ENCODE measurements at regions not wholly inside any gene's neighbourhood (a gene's known extent, or its start where the extent isn't known, plus 50 kb on each side); places are given as distances from the start of the nearest gene placed in this dataset.

DNA sequence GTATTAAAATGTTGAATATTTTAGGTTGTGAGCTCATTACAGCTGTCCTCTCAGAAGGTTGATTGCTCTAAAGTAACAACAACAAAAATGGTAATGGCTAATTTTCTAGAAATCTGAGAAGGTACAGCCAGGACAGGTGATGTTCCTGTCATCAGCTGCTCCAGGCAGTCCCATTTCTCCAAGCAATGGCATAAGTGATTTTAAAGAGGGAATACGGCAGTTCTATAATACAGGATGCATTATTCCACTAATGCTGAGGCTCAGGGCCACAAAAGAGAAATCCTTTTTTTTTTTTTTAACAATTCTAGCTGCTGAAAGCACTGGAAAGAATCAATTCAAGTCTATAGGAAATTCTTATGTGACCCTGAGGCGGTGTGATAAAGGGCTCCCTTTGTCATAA is 199.9 kb downstream of the PMAIP1 start:
- no peak for DNase-seq (ENCODE audit: low spot score in 2 of 2)
- H3K27me3 ChIP-seq = no peaks in the 10 kb centered on the region
- no peak overlapping the region for H3K4me3 ChIP-seq
- H3K27ac ChIP-seq = no peak overlapping the region
- H3K36me3 ChIP-seq = no peaks in the 10 kb centered on the region
- no peaks in the 10 kb centered on the region for H3K9me3 ChIP-seq
- no peaks in the 10 kb centered on the region for H3K4me1 ChIP-seq
- TF ChIP-seq POLR2A (IDR thresholded peaks at IDR 0.05) (no peak), POLR2AphosphoS5 (IDR thresholded peaks at IDR 0.05) (no peak), EP300 (IDR thresholded peaks at IDR 0.05) (no peak)
- TF ChIP-seq, protein P1, sequence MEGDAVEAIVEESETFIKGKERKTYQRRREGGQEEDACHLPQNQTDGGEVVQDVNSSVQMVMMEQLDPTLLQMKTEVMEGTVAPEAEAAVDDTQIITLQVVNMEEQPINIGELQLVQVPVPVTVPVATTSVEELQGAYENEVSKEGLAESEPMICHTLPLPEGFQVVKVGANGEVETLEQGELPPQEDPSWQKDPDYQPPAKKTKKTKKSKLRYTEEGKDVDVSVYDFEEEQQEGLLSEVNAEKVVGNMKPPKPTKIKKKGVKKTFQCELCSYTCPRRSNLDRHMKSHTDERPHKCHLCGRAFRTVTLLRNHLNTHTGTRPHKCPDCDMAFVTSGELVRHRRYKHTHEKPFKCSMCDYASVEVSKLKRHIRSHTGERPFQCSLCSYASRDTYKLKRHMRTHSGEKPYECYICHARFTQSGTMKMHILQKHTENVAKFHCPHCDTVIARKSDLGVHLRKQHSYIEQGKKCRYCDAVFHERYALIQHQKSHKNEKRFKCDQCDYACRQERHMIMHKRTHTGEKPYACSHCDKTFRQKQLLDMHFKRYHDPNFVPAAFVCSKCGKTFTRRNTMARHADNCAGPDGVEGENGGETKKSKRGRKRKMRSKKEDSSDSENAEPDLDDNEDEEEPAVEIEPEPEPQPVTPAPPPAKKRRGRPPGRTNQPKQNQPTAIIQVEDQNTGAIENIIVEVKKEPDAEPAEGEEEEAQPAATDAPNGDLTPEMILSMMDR (IDR thresholded peaks at IDR 0.05) = no peak
- 83% methylated on average over 2 of the region's 2 CpGs for WGBS

DNA sequence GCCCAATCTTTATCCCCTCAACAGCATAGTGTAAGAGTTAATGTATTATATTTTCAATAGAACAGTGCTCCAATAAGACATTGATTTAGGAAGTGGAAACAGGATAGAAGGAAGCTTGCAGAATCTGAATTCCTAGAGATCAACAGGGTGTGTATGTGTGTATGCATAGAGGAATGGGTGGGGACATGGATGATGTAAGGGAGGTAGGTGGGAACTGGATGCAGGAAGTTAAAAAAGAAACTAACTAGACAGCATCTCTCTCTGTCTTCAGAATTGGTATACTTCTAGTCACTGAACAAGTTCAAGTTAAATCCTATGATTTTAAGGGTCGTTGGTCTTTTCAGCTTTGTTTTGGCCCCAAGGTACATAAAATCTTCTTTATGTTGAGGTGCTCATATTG is 196.6 kb downstream of the PMAIP1 start:
- Histone ChIP-seq H3K36me3 (no peaks in the 10 kb centered on the region), H3K27ac (no peak overlapping the region), H3K9me3 (no peaks in the 10 kb centered on the region), H3K4me1 (no peaks in the 10 kb centered on the region), H3K4me3 (no peak overlapping the region), H3K27me3 (no peaks in the 10 kb centered on the region)
- no peak for TF ChIP-seq POLR2A (IDR thresholded peaks at IDR 0.05)
- TF ChIP-seq, protein P1 (IDR thresholded peaks at IDR 0.05) = no peak
- no peak for TF ChIP-seq POLR2AphosphoS5 (IDR thresholded peaks at IDR 0.05)
- no peak for TF ChIP-seq EP300 (IDR thresholded peaks at IDR 0.05)
- WGBS = 56% methylated on average over 1 of the region's 1 CpG
- DNase-seq (ENCODE audit: low spot score in 2 of 2) = no peak

DNA sequence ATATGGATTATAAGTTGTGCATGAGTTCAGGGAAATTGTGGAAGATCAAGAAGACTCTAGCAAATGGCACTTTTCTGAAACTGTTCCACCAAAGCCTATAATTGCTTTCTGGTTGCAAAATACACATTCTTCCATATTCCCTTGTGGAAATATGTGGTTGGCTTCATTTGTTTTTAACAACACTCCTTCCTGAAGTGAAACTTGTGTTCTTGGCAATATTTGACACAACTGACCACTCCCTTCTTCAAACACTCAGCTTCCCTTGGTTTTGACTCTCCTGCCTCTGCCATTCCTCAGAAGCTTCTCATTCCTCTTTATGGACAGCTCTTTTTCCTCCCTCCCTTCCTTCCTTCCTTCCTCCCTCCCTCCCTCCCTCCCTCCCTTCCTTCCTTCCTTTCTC is 192.3 kb downstream of the PMAIP1 start:
- Histone ChIP-seq H3K27me3 (no peaks in the 10 kb centered on the region), H3K4me3 (no peak overlapping the region), H3K4me1 (no peaks in the 10 kb centered on the region), H3K27ac (no peak overlapping the region), H3K9me3 (no peaks in the 10 kb centered on the region), H3K36me3 (no peaks in the 10 kb centered on the region)
- no peak for DNase-seq (ENCODE audit: low spot score in 2 of 2)
- TF ChIP-seq POLR2AphosphoS5 (IDR thresholded peaks at IDR 0.05) = no peak
- TF ChIP-seq, protein P1 (IDR thresholded peaks at IDR 0.05) = no peak
- TF ChIP-seq POLR2A (IDR thresholded peaks at IDR 0.05) = no peak
- no peak for TF ChIP-seq EP300 (IDR thresholded peaks at IDR 0.05)

DNA sequence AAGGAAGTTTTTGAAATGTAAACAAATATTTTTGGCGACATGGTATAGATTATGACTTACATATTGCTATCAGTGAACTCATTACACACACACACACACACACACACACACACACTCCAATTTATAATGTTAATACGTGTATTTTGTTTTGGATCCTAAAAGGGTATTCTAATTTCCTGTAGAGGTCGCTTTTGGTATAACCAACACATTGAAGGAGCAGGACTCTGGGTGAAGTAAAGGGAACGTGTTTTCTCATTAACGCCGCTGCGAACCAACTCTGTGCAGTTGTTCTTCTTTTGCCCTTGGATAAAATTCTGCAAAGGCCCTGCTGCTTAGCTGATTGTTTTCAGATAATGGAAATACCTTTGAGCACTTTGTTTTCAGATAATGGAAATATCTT is 190.4 kb downstream of the PMAIP1 start:
- Histone ChIP-seq H3K9me3 (no peaks in the 10 kb centered on the region), H3K27ac (no peak overlapping the region), H3K27me3 (no peaks in the 10 kb centered on the region), H3K4me3 (no peak overlapping the region), H3K4me1 (no peaks in the 10 kb centered on the region), H3K36me3 (no peaks in the 10 kb centered on the region)
- WGBS = 57% methylated on average over 7 of the region's 7 CpGs
- TF ChIP-seq, protein P1 (IDR thresholded peaks at IDR 0.05) = no peak
- TF ChIP-seq EP300 (IDR thresholded peaks at IDR 0.05) (no peak), POLR2A (IDR thresholded peaks at IDR 0.05) (no peak), POLR2AphosphoS5 (IDR thresholded peaks at IDR 0.05) (no peak)
- DNase-seq (ENCODE audit: low spot score in 2 of 2) = no peak

DNA sequence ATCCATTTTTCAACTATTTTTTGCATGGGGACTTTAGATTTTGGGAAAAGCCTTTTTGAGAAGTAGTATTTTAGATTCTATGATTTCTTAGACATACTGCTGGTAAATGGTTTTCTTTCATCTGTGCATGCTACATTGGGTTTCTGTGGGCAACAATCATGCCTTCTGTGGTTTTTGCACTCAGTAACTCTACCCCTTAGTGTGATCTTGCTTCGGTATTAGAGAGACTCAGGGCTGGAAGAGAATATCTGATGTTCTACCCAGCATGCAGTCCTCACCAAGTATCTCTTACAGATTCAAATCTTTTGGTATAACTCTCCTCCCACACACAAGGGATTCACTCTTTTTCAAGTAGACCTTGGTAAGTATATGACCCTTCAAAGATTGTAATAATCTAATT is 183.0 kb downstream of the PMAIP1 start:
- H3K4me1 ChIP-seq = no peaks in the 10 kb centered on the region
- H3K27ac ChIP-seq = no peak overlapping the region
- no peaks in the 10 kb centered on the region for H3K9me3 ChIP-seq
- no peak overlapping the region for H3K4me3 ChIP-seq
- TF ChIP-seq POLR2A (IDR thresholded peaks at IDR 0.05) (no peak), EP300 (IDR thresholded peaks at IDR 0.05) (no peak), POLR2AphosphoS5 (IDR thresholded peaks at IDR 0.05) (no peak)
- 54% methylated on average over 1 of the region's 1 CpG for WGBS
- DNase-seq (ENCODE audit: low spot score in 2 of 2) = no peak
- no peaks in the 10 kb centered on the region for H3K36me3 ChIP-seq
- no peaks in the 10 kb centered on the region for H3K27me3 ChIP-seq

DNA sequence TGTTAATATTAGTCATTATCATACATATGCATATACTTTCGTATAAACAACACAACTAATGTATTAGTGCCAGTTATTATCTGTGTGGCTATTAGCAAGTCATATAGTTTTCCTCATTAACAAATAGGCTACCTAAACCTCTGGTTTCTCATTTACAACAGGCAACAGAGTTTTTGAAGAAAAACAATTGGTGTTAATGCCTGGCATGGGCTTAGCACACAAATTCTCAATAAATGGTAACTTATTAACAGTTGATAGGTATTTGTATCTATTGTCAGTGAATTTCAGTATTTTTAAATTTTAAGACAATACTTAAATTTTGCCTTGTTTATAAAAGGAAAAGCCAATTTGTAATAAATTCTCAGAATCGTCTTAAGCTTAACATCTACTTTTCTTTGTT is 182.5 kb downstream of the PMAIP1 start:
- H3K4me1 ChIP-seq = no peaks in the 10 kb centered on the region

More for the DNA sequence above, 182.5 kb downstream of the PMAIP1 start:
- no peak overlapping the region for H3K4me3 ChIP-seq
- H3K36me3 ChIP-seq = no peaks in the 10 kb centered on the region
- no peaks in the 10 kb centered on the region for H3K9me3 ChIP-seq
- no peak overlapping the region for H3K27ac ChIP-seq
- WGBS = 73% methylated on average over 2 of the region's 2 CpGs
- TF ChIP-seq EP300 (IDR thresholded peaks at IDR 0.05) = no peak
- TF ChIP-seq, protein P1 (IDR thresholded peaks at IDR 0.05) = no peak
- no peak for TF ChIP-seq POLR2AphosphoS5 (IDR thresholded peaks at IDR 0.05)
- no peak for TF ChIP-seq POLR2A (IDR thresholded peaks at IDR 0.05)
- no peaks in the 10 kb centered on the region for H3K27me3 ChIP-seq
- DNase-seq (ENCODE audit: low spot score in 2 of 2) = no peak

All from suprapubic skin (tissue), 4 donors.